ENCODE measurements at regions not wholly inside any gene's neighbourhood (a gene's known extent, or its start where the extent isn't known, plus 50 kb on each side); places are given as distances from the start of the nearest gene placed in this dataset.

- Histone ChIP-seq H3K79me2 (ENCODE audit: low read length) (no peaks in the 10 kb centered on the region), H3K36me3 (ENCODE audit: low read depth, low read length) (no peaks in the 10 kb centered on the region), H3F3A (ENCODE audit: low read length, unreplicated experiment) (no peaks in the 10 kb centered on the region), H2AFZ (ENCODE audit: low read length) (no peak overlapping the region), H3K4me1 (ENCODE audit: insufficient read depth, low read length) (no peaks in the 10 kb centered on the region), H3K9me2 (replicated peaks; ENCODE audit: low read length) (no peaks in the 10 kb centered on the region), H4K20me1 (ENCODE audit: low read length) (no peaks in the 10 kb centered on the region), H3K9ac (ENCODE audit: low read length) (no peak overlapping the region), H3K4me3 (ENCODE audit: low read length) (no peak overlapping the region), H3K4me2 (ENCODE audit: low read length) (no peak overlapping the region), H3K27ac (ENCODE audit: low read length) (no peak overlapping the region), H3K27me3 (ENCODE audit: low read length) (peaks cover 94% of the 10 kb centered on the region), H3K9me3 (ENCODE audit: low read length) (no peaks in the 10 kb centered on the region)
- no peak for DNase-seq
- TF ChIP-seq EZH2phosphoT487 (IDR thresholded peaks at IDR 0.05; ENCODE audit: borderline replicate concordance, low read length) (no peak), CTCF (conservative IDR thresholded peaks at IDR 0.05; ENCODE audit: low read depth, low read length) (no peak), EZH2 (IDR thresholded peaks at IDR 0.05; ENCODE audit: low read length, unreplicated experiment) (no peak)
- no peak for ATAC-seq
- intact Hi-C loops (cut with micrococcal nuclease), result no loop called here
- CTCF ChIA-PET, result no interaction called here
- POLR2A ChIA-PET (ENCODE audit: unreplicated experiment), result no interaction called here
- BruUV-seq (replicated peaks), result no TSS peak
Measured at GRCh38 chr2:44881856-44882255, 59.6 kb upstream of the SIX3 start.

- Histone ChIP-seq H3K9ac (ENCODE audit: low read length) (no peak overlapping the region), H3K36me3 (ENCODE audit: low read depth, low read length) (no peaks in the 10 kb centered on the region), H3K79me2 (ENCODE audit: low read length) (no peaks in the 10 kb centered on the region), H3K4me1 (ENCODE audit: insufficient read depth, low read length) (no peaks in the 10 kb centered on the region), H3K4me3 (ENCODE audit: low read length) (no peak overlapping the region), H3K27me3 (ENCODE audit: low read length) (peaks cover 93% of the 10 kb centered on the region), H3F3A (ENCODE audit: low read length, unreplicated experiment) (no peaks in the 10 kb centered on the region), H3K4me2 (ENCODE audit: low read length) (no peak overlapping the region), H2AFZ (ENCODE audit: low read length) (no peak overlapping the region), H3K9me3 (ENCODE audit: low read length) (no peaks in the 10 kb centered on the region), H3K9me2 (replicated peaks; ENCODE audit: low read length) (no peaks in the 10 kb centered on the region), H4K20me1 (ENCODE audit: low read length) (no peaks in the 10 kb centered on the region), H3K27ac (ENCODE audit: low read length) (no peak overlapping the region)
- intact Hi-C loops (cut with micrococcal nuclease), result no loop called here
- ChIA-PET POLR2A (ENCODE audit: unreplicated experiment) (no interaction called here), CTCF (no interaction called here)
- no TSS peak for BruUV-seq (replicated peaks)
- TF ChIP-seq EZH2 (IDR thresholded peaks at IDR 0.05; ENCODE audit: low read length, unreplicated experiment) (no peak), EZH2phosphoT487 (IDR thresholded peaks at IDR 0.05; ENCODE audit: borderline replicate concordance, low read length) (no peak), CTCF (conservative IDR thresholded peaks at IDR 0.05; ENCODE audit: low read depth, low read length) (no peak)
- no peak for ATAC-seq
- no peak for DNase-seq
Measured at GRCh38 chr2:44883356-44883755, 58.1 kb upstream of the SIX3 start.

GRCh38 chr2:44884231-44884630, 57.3 kb upstream of the SIX3 start:
- Histone ChIP-seq H2AFZ (ENCODE audit: low read length) (no peak overlapping the region), H3K27me3 (ENCODE audit: low read length) (peaks cover 89% of the 10 kb centered on the region), H3K79me2 (ENCODE audit: low read length) (no peaks in the 10 kb centered on the region), H3K4me3 (ENCODE audit: low read length) (no peak overlapping the region), H3K9me3 (ENCODE audit: low read length) (no peaks in the 10 kb centered on the region), H3F3A (ENCODE audit: low read length, unreplicated experiment) (no peaks in the 10 kb centered on the region), H4K20me1 (ENCODE audit: low read length) (no peaks in the 10 kb centered on the region), H3K9ac (ENCODE audit: low read length) (no peak overlapping the region), H3K9me2 (replicated peaks; ENCODE audit: low read length) (no peaks in the 10 kb centered on the region), H3K36me3 (ENCODE audit: low read depth, low read length) (no peaks in the 10 kb centered on the region), H3K4me1 (ENCODE audit: insufficient read depth, low read length) (no peaks in the 10 kb centered on the region), H3K4me2 (ENCODE audit: low read length) (no peak overlapping the region), H3K27ac (ENCODE audit: low read length) (no peak overlapping the region)
- DNase-seq (no peak), ATAC-seq (no peak)
- no peak for TF ChIP-seq EZH2 (IDR thresholded peaks at IDR 0.05; ENCODE audit: low read length, unreplicated experiment)
- TF ChIP-seq CTCF (conservative IDR thresholded peaks at IDR 0.05; ENCODE audit: low read depth, low read length), result no peak
- no peak for TF ChIP-seq EZH2phosphoT487 (IDR thresholded peaks at IDR 0.05; ENCODE audit: borderline replicate concordance, low read length)
- intact Hi-C loops (cut with micrococcal nuclease), result no loop called here
- BruUV-seq (replicated peaks), result no TSS peak
- POLR2A ChIA-PET (ENCODE audit: unreplicated experiment), result no interaction called here
- CTCF ChIA-PET, result no interaction called here

All from PC-3 (cell line).